ENCODE measurements at regions not wholly inside any gene's neighbourhood (a gene's known extent, or its start where the extent isn't known, plus 50 kb on each side); places are given as distances from the start of the nearest gene placed in this dataset.
"Not testable (repeated sequence)": the region's sequence is repeated elsewhere in the genome, so short reads cannot be mapped to it uniquely, and the experiment has no call there.

DNA sequence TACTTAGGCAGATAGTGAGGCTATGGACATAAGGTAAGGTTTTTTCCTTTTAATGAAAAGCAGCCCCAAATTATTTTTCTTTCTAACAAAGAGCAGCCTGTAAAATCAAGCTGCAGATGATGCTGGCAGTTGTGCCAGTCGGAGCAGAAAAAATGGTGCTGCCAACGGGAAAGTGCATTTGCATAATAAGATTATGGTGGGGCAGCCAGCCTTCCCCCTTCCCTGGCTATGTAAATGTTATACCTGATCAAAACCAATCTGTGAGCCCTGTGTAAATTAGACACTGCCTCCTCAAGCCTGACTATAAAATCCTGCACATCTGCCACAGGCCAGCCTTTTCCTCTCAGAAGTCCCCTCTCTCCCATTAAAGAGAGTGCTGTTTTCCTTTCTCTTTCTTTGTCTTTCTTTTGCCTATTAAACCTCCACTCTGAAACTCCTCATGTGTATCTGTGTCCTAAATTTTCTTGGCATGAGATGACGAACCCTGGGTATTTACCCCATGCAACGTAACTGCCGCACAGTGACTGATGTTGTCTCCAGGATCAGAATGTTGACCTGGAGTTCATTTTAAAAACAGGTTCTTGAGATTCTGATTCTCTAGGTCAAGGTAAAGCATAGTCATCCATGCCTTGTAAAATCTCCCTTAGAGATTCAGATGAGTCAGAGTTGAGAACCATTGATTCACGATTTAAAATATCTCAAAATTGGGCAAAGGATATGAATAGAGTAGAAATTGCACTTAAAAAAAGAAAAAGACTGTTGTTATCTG, 167.3 kb upstream of the C1GALT1 start:
- in situ Hi-C loops (cut with MboI; ENCODE audit: low pct_unique_long_range_greater_than_20kb, low sequenced_read_pairs, unreplicated experiment) = no loop called here
- DNase-seq (ENCODE audit: low spot score) = no peak
- no peak for TF ChIP-seq CTCF (IDR thresholded peaks at IDR 0.05; ENCODE audit: extremely low read depth, insufficient read depth, missing control alignments)

DNA sequence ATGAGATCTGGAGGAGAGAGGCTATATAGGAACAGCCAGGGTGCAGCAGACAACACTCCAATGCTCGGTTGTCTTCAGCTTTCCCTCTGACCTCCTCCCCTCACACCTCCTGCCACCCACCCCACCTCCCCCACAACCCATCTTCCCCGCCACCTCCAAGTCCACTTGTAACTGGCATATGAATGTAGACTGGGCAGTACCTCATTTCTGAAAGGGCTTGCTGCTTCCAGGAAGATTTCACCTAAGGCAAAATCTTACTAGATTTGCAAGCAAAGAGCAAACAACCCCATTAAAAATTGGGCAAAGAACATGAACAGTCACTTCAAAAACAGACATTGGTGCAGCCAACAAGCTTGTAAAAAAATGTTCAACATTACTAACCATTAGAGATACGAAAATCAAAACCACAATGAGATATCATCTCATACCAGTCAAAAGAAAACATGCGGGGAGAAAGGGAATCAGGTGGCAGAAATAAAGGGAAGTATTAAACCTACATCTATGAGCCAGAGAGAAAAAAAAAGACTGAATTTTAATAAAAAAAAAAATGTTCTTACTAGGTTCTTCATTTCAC, 164.6 kb upstream of the C1GALT1 start:
- TF ChIP-seq CTCF (IDR thresholded peaks at IDR 0.05; ENCODE audit: extremely low read depth, insufficient read depth, missing control alignments) = no peak
- in situ Hi-C loops (cut with MboI; ENCODE audit: low pct_unique_long_range_greater_than_20kb, low sequenced_read_pairs, unreplicated experiment) = no loop called here
- DNase-seq (ENCODE audit: low spot score) = no peak

GRCh38 chr7:7018290-7018689, 164.1 kb upstream of the C1GALT1 start:
- TF ChIP-seq CTCF (IDR thresholded peaks at IDR 0.05; ENCODE audit: extremely low read depth, insufficient read depth, missing control alignments) = no peak
- in situ Hi-C loops (cut with MboI; ENCODE audit: low pct_unique_long_range_greater_than_20kb, low sequenced_read_pairs, unreplicated experiment) = no loop called here
- no peak for DNase-seq (ENCODE audit: low spot score)

- no peak for TF ChIP-seq CTCF (IDR thresholded peaks at IDR 0.05; ENCODE audit: extremely low read depth, insufficient read depth, missing control alignments)
- no peak for DNase-seq (ENCODE audit: low spot score)
Observed at GRCh38 chr7:7032221-7032620, 150.1 kb upstream of the C1GALT1 start.

GRCh38 chr7:7035851-7036250, 146.5 kb upstream of the C1GALT1 start:
- in situ Hi-C loops (cut with MboI; ENCODE audit: low pct_unique_long_range_greater_than_20kb, low sequenced_read_pairs, unreplicated experiment) = no loop called here
- DNase-seq (ENCODE audit: low spot score) = no peak
- TF ChIP-seq CTCF (IDR thresholded peaks at IDR 0.05; ENCODE audit: extremely low read depth, insufficient read depth, missing control alignments) = no peak

More at GRCh38 chr7:7032221-7032620, 150.1 kb upstream of the C1GALT1 start:
- in situ Hi-C loops (cut with MboI; ENCODE audit: low pct_unique_long_range_greater_than_20kb, low sequenced_read_pairs, unreplicated experiment) = no loop called here

- DNase-seq (ENCODE audit: low spot score); in situ Hi-C loops (cut with MboI; ENCODE audit: low pct_unique_long_range_greater_than_20kb, low sequenced_read_pairs, unreplicated experiment): not testable (repeated sequence)
Observed at GRCh38 chr7:7042286-7042893, 140.0 kb upstream of the C1GALT1 start.

DNA sequence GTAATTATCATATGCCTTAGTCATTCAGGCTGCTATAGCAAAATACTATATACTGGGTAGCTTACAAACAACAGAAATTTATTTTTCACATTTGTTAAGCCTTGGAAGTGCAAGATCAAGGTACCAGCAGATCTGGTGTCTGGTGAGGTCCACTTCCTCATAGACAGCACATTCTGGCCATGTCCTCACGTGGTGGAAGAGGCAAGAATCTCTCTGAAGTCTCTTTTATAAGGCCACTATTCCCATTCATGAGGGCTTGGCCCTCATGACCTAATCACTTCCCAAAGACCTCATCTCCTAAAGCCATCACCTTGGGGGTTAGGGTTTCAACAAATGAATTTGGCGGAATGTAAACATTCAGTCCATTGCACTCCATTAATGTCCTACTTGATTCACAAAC, 137.5 kb upstream of the C1GALT1 start:
- DNase-seq (ENCODE audit: low spot score) = no peak
- TF ChIP-seq CTCF (IDR thresholded peaks at IDR 0.05; ENCODE audit: extremely low read depth, insufficient read depth, missing control alignments) = no peak
- in situ Hi-C loops (cut with MboI; ENCODE audit: low pct_unique_long_range_greater_than_20kb, low sequenced_read_pairs, unreplicated experiment) = no loop called here
